Hematopoietic multipotent progenitor cell (in vitro differentiated cells): ENCODE measurements at regions not wholly inside any gene's neighbourhood (a gene's known extent, or its start where the extent isn't known, plus 50 kb on each side); places are given as distances from the start of the nearest gene placed in this dataset.

Source experiments
- DNase-seq, 3 donors: peaks; one replicate each; pipeline ENCODE4 v3.0.0-alpha.2; 2011 to 2015; ENCODE audit warnings: low read depth in 2 of 3, low spot score in 2 of 3

- no peak for DNase-seq
Observed at GRCh38 chr9:115250621-115251032, 132.7 kb upstream of the TNC start.

DNA sequence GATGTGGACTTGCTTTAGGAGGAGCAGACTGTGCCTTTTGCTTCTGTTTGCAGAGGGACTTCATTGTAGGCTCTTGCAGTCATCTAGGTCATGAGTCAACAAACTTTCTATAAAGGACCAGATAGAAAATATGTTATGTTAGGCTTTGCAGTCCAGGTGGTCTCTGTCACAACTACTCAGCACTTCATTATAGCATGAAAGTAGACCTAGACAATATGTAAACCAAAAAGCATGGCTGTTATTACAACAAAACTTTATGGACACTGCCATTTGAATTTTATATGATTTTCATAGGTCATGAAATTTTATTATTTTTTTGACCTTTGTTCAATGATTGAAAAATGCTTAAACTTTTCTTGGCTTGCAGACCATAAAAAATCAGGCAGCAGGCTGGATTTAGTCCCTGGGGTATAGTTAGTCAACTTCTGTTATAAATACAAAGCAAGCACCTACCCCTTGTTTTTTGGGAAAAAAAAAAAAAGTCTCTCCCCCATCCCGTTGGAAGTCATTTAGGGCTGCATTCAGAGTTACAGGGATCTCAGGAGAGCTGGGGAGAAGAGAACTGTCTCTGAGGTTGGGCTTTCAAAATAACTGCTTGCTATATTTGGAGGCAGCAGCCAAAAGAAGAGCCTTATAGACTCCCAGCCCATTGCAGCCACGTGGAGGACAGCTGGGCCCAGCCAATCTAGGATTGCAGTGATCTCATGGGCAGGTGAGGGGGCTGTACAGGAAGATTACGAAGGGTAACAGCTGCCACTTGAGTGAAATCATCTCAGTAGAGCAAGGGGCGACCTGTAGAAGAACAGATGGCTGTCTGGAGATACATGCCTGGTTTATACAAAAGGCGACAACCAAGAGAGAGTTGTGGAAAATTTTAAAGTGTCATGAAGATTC is 136.6 kb upstream of the TNC start:
- DNase-seq = no peak

DNA sequence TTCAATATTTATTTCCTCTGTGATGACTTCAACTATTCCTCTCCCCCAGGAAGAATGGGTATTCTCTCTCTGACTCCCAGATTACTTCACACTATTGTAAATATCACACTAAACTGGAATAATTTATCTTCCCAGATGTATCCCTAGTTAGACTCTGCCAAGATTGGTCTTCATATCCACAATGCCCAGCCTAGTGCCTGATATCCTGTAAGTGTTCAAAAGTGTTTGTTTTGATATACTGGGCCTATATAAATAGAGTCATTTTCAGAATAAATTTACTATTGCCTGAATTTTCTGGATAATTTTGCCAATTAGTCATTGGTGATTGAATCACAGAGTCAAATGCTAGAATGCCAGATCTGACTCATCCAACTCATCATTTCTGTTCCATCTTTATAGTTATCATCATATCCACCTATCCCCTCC is 143.7 kb upstream of the TNC start:
- no peak for DNase-seq

GRCh38 chr9:115262477-115262876 is 144.5 kb upstream of the TNC start:
- no peak for DNase-seq

DNA sequence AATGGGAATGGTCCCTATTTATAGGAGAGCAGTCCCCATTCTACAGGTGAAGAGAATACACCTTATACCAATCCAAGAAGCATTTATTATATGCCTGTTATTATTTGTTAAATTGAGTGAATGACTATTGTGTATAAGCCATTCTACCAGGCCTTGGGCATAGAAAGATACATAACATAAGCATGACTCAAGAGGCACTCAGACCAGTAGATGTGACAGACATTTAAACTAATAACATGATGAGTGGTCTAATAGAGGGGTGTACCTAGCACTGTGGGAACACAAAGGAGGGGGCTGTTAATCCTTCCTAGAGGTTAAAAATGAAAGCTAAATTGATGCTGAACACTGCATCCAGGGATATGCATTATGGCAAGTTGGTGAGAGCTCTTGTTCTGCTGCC is 145.0 kb upstream of the TNC start:
- DNase-seq = no peak

- no peak for DNase-seq
Observed at GRCh38 chr9:115263371-115264075, 145.6 kb upstream of the TNC start.

DNA sequence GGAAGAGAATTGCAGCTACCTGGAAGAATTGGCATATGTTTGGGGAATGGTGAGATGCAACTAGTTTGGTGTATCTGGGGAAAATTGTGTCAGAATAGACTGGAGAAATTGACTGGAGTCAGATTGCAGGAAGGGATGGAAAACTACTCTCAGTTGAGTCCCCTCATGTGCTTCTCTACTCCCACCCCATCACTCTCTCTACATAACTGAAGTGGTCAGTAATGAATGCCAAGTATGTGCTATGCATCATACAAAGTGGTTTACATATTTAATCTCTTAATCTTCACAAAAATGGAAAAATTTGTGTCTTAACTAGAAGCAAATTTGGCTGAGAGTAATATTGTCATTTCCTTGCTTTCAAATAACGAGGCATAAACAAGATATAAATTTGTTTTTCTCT is 146.4 kb upstream of the TNC start:
- no peak for DNase-seq

DNA sequence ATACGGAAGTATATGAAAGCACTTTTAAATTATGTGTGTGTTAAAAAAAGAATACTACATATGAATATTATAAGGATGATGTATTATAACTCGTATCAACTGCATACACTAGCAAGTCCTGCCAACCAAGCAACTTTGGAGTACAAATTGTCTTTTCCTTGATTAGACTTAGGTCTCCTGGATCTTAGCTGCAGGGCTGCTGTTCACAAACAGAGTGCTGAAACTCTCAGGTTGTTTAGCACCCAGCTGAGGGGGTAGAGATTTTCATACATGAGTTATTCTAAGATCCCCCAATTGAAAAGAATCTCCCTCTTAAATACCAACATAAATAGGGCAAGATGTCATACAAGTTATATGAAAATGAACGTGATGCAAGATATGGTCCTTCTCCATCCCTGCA is 149.8 kb upstream of the TNC start:
- DNase-seq = no peak

DNA sequence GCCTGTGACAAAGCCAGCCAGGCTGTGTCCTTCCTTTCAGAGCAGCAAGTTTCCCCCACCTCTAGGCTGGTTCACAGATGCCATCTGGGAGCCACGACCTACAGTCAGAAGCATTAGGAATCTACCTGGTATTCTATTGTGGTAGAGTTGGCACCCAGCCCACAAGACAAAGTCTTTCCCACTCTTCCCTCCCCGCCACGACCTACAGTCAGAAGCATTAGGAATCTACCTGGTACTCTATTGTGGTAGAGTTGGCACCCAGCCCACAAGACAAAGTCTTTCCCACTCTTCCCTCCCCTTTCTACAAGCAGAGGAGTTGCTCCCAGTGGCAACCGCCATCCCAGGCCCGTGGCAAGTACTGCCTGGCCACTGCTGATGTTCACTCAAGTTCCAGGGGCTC is 157.8 kb upstream of the TNC start:
- DNase-seq = no peak

DNA sequence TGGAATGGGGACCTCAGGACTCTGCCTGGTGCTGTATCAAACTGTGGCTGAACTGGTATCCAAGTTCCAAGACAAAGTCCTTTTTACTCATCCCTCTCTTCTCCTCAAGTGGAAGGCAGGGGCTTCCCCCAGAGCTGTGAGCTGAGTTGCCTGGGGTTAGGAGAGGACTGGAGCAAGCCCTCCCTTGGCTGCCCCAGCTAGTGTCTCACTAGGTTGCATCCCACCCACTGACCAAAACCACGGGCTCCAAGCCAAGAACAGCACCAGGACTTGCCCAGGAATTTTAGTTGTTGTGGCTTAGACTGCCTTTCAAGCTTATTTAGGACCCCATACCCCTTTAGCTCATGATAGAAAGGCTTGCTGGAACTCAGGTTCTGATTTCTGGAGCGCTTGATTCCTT is 158.7 kb upstream of the TNC start:
- DNase-seq = no peak

DNA sequence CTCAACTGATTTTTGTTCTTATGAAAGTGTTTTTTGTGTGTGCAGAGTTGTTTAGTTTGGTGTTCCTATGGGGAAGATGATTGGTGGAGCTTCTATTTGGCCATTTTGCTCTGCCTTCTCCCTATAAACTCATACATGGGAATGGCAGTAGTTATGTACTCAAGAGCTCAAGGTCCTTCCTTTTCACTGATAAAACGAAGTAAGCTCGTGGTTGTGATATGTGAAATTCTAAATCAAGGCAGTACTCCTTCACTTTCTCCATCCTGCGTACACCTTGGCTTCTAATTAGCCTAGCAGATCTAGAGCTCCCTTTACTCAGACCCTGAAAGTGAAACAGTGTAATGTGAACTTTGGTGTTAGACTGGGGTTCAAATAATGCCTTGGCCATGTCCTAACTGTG is 159.3 kb upstream of the TNC start:
- no peak for DNase-seq

GRCh38 chr9:115278326-115279035 is 160.5 kb upstream of the TNC start:
- DNase-seq = no peak

- DNase-seq = no peak
Observed at GRCh38 chr9:115283395-115283794, 165.4 kb upstream of the TNC start.

- DNase-seq = no peak
Observed at GRCh38 chr9:115285836-115286235, 167.9 kb upstream of the TNC start.

DNA sequence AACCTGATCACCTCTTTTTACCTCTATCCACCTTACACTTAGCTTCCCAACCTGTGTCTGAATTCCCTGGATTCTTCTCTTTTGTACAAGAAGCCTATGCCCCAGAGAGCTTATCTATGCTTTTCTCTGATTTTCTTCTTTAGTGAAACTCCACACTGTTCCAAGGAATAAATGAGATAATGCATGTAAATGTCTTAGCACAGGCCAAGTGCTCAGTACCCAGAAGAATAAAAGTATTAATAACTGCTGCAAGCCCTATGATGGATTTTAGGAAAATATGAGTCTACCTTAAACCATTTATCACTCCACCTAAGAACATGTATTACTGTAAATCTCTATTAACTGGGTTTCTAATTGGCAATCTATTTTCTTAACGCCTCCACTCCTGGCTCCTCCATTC is 168.5 kb upstream of the TNC start:
- no peak for DNase-seq

- DNase-seq = no peak
Observed at GRCh38 chr9:115289757-115290208, 171.8 kb upstream of the TNC start.

DNA sequence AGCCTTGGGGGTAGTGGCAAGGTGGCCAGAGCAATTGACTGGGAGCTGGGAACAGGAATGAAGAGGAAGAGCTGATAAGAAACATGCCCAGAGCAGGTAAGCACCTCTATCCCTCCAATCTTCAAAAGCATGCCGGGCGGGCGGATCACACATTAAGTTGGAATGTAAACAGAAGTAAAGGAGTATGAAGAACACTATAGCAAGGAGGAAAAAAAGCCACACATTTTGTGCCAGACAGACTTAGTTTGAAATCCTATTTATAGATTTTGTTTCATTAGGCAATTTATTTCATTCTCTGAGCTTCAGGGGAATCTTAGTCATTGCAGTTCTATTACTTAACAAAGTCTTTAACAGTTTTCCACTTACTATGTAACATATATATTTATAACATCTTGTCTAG is 173.9 kb upstream of the TNC start:
- DNase-seq = no peak

GRCh38 chr9:115292584-115293279 is 174.8 kb upstream of the TNC start:
- no peak for DNase-seq

DNA sequence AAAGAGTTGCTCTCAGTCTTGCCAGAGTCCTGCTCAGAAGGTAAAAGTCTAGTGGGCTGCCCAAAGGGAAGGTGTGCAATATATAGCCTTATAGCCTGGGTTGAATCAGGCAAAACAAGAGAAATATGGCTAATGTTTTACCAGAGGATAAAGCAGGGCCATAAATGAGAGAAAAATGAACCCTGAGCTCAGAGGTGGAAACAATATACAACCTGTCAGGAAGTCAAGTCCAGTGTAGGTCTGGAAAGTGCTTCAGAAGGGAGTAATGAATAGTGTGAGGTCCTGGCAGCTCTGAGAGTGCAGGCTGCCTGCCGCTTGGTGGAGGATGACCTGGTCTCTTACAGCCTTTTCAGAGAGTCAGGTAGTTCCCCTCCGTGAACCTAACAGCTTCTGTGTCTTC is 177.8 kb upstream of the TNC start:
- DNase-seq = no peak

DNA sequence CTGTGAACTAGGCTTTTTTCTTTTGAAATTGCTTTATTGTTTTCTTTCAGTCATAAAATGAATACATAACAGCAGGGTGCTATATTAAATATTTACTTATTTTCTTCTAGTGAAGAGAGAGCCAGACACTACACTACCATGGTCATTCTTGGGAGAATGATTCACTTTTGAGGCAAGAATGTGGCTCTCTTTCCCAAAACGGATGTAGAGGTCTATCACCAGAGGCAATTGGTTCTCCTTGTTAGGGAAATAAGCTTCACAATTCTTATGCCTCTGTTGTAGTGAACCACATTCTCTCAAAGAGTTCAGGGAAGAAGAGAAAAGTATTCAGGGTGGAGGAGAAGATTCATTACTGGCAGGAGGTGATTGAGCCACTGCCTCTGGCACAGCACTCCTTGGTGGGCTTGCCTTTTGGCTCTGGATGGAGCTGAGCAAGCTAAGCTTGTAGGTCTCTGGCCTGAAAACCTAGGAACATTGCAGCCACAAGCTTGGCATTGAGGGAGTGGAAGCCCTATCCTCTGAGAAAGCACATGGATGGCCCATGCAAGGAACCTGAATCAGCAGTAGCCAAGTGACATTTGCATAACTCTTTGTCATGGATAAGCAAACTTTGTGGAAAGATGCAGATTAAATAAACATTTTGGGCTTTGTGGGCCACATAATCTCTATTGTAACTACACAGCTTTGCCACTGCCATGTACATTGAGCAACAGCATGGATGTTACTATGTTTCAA is 179.0 kb upstream of the TNC start:
- no peak for DNase-seq
